HCT116 (cell line): ENCODE measurements at regions not wholly inside any gene's neighbourhood (a gene's known extent, or its start where the extent isn't known, plus 50 kb on each side); places are given as distances from the start of the nearest gene placed in this dataset.

Experiments used
- ATAC-seq: fragments of 200-7000 bp; cut with Tn5 transposase; 2 replicates; pipeline ENCODE4 v1.9.1; 2020; ENCODE audit warnings: mild to moderate bottlenecking, moderate library complexity
- BruUV-seq: library from RNA; stranded (reverse); fragments of 400-500 nt; replicated peaks from 2 replicates; lab custom pipeline; 2021; lab: Mats Ljungman, UMichigan
- CTCF ChIA-PET: fragments of 300-600 bp; sonication (Branson Sonifier 250); formaldehyde crosslinking; loops from one replicate; lab custom pipeline; 2021; ENCODE audit warnings: antibody characterized with exemption; lab: Charles Lee
- POLR2A ChIA-PET: fragments of 300-600, 350-600 bp; sonication (Branson Sonifier 250); formaldehyde crosslinking; loops from one replicate; lab custom pipeline; 2021; ENCODE audit warnings: antibody characterized with exemption; lab: Charles Lee
- RAD21 ChIA-PET, 2 experiments: fragments of 300-600 bp; sonication (Branson Sonifier 250); formaldehyde crosslinking; loops; one replicate each; lab custom pipeline; 2023; ENCODE audit warnings: low total read pairs in 2 of 2; ENCODE audit not compliant: uncharacterized antibody in 2 of 2, unreplicated experiment in 2 of 2, low non-redundant PET in 1 of 2; lab: Charles Lee
- DNase-seq: peaks from one replicate; pipeline ENCODE4 v3.0.0-alpha.2; 2010; ENCODE audit warnings: low read depth, low spot score
- H2AFZ ChIP-seq: fragments of 200-600 bp; shearing (Covaris generic), sonication (generic); 2 replicates; pipeline ENCODE4 v1.6.1; 2017; ENCODE audit warnings: low read depth, mixed run types, mixed read lengths, antibody characterized with exemption, low read length; ENCODE audit not compliant: poor library complexity, severe bottlenecking
- H3K27ac ChIP-seq: 2 replicates; pipeline ENCODE4 v1.5.1; 2012; ENCODE audit warnings: low read depth, low read length
- H3K27me3 ChIP-seq: fragments of 200-600 bp; sonication (generic); 2 replicates; pipeline ENCODE4 v1.6.1; 2016; ENCODE audit warnings: mixed run types, low read length, mixed read lengths; ENCODE audit not compliant: insufficient read depth
- H3K36me3 ChIP-seq, 2 experiments: fragments of 200-500 bp in 1 of 2; fragments of 200-600 bp in 1 of 2; sonication (Bioruptor generic) in 1 of 2; sonication (generic) in 1 of 2; 2 replicates each; pipeline versions ENCODE4 v1.5.1 to v1.6.1; 2014 to 2016; ENCODE audit warnings: low read length in 2 of 2, inconsistent platforms in 1 of 2, mixed read lengths in 1 of 2, mixed run types in 1 of 2; ENCODE audit not compliant: insufficient read depth in 2 of 2, control insufficient read depth in 1 of 2
- H3K4me1 ChIP-seq, 2 experiments: fragments of 200-600 bp in 1 of 2; sonication (generic) in 1 of 2; 2 replicates each; pipeline versions ENCODE4 v1.5.1 to v1.6.1; 2012 to 2017; ENCODE audit warnings: low read length in 2 of 2, inconsistent platforms in 1 of 2, mild to moderate bottlenecking in 1 of 2, mixed read lengths in 1 of 2, mixed run types in 1 of 2, moderate library complexity in 1 of 2; ENCODE audit not compliant: insufficient read depth in 2 of 2, control insufficient read depth in 1 of 2
- H3K4me2 ChIP-seq: fragments of 200-600 bp; sonication (generic); 2 replicates; pipeline ENCODE4 v1.6.1; 2017; ENCODE audit warnings: mixed run types, low read length, mixed read lengths
- H3K4me3 ChIP-seq, 2 experiments: fragments of 200-600 bp in 1 of 2; sonication (generic) in 1 of 2; replicated peaks in 1 of 2; 2 replicates each; pipeline ENCODE4 v1.5.1; 2011 to 2016; ENCODE audit warnings: low read length in 2 of 2, control low read depth in 1 of 2, low read depth in 1 of 2, mild to moderate bottlenecking in 1 of 2, mixed read lengths in 1 of 2, mixed run types in 1 of 2
- H3K79me2 ChIP-seq: fragments of 200-600 bp; sonication (generic); 2 replicates; pipeline ENCODE4 v1.6.1; 2017; ENCODE audit warnings: mild to moderate bottlenecking, mixed run types, low read length, moderate library complexity, mixed read lengths; ENCODE audit not compliant: insufficient read depth
- H3K9ac ChIP-seq: fragments of 200-600 bp; sonication (generic); 2 replicates; pipeline ENCODE4 v1.6.1; 2016; ENCODE audit warnings: low read length, mixed read lengths
- H3K9me2 ChIP-seq: fragments of 200-600 bp; sonication (generic), shearing (Covaris generic); 2 replicates; pipeline ENCODE4 v1.6.1; 2017; ENCODE audit warnings: mixed run types, mild to moderate bottlenecking, moderate library complexity; ENCODE audit not compliant: insufficient read depth
- H3K9me3 ChIP-seq, 2 experiments: fragments of 200-500 bp in 1 of 2; fragments of 200-600 bp in 1 of 2; sonication (Bioruptor generic) in 1 of 2; sonication (generic) in 1 of 2; 2 replicates each; pipeline ENCODE4 v1.6.1; 2014 to 2017; ENCODE audit warnings: low read length in 2 of 2, mixed read lengths in 2 of 2, inconsistent platforms in 1 of 2, low read depth in 1 of 2, mild to moderate bottlenecking in 1 of 2, mixed run types in 1 of 2, moderate library complexity in 1 of 2; ENCODE audit not compliant: control insufficient read depth in 1 of 2, insufficient read depth in 1 of 2
- H4K20me1 ChIP-seq: fragments of 200-600 bp; sonication (generic), shearing (Covaris generic); 2 replicates; pipeline ENCODE4 v1.6.1; 2017; ENCODE audit warnings: mixed run types, mild to moderate bottlenecking, moderate library complexity; ENCODE audit not compliant: insufficient read depth
- ATF3 ChIP-seq: IDR thresholded peaks from 2 replicates; pipeline ENCODE4 v1.6.1; 2012
- CBX3 ChIP-seq: IDR thresholded peaks from 2 replicates; pipeline ENCODE4 v1.6.1; 2012; ENCODE audit warnings: low read depth
- CEBPB ChIP-seq: IDR thresholded peaks from 2 replicates; pipeline ENCODE4 v1.6.1; 2012; ENCODE audit warnings: low read depth
- CTCF ChIP-seq, 3 experiments: fragments of 200-600 bp in 1 of 3; sonication (generic) in 1 of 3; IDR thresholded peaks in 2 of 3; conservative IDR thresholded peaks in 1 of 3; 2 replicates each; pipeline ENCODE4 v1.5.1; 2012 to 2017; ENCODE audit warnings: low read depth in 2 of 3, low read length in 2 of 3, antibody characterized with exemption in 1 of 3, borderline replicate concordance in 1 of 3, control low read depth in 1 of 3, mild to moderate bottlenecking in 1 of 3, mixed read lengths in 1 of 3, mixed run types in 1 of 3, moderate library complexity in 1 of 3; ENCODE audit not compliant: insufficient read depth in 1 of 3
- EGR1 ChIP-seq: IDR thresholded peaks from 2 replicates; pipeline ENCODE4 v1.6.1; 2012; ENCODE audit warnings: low read depth
- EZH2phosphoT487 ChIP-seq: fragments of 200-600 bp; IDR thresholded peaks from 2 replicates; pipeline ENCODE4 v1.6.1; 2018; ENCODE audit warnings: antibody characterized with exemption, borderline replicate concordance
- FOSL1 ChIP-seq: IDR thresholded peaks from 2 replicates; pipeline ENCODE4 v1.6.1; 2012; ENCODE audit warnings: low read depth
- JUND ChIP-seq: IDR thresholded peaks from 2 replicates; pipeline ENCODE4 v1.6.1; 2012
- MAX ChIP-seq: IDR thresholded peaks from 2 replicates; pipeline ENCODE4 v1.6.1; 2012
- POLR2A ChIP-seq: IDR thresholded peaks from 2 replicates; pipeline ENCODE4 v1.7.0; 2011; ENCODE audit warnings: borderline replicate concordance; ENCODE audit not compliant: insufficient read depth, insufficient read length; ENCODE audit errors: extremely low read depth
- POLR2AphosphoS5 ChIP-seq: IDR thresholded peaks from 2 replicates; pipeline ENCODE4 v1.6.1; 2011; ENCODE audit warnings: mild to moderate bottlenecking, low read depth, low read length, moderate library complexity
- RAD21 ChIP-seq: IDR thresholded peaks from 2 replicates; pipeline ENCODE4 v1.6.1; 2012; ENCODE audit warnings: low read depth, mild to moderate bottlenecking
- SIN3A ChIP-seq: IDR thresholded peaks from 2 replicates; pipeline ENCODE4 v1.6.1; 2012; ENCODE audit warnings: low read depth
- SP1 ChIP-seq: IDR thresholded peaks from 2 replicates; pipeline ENCODE4 v1.6.1; 2012; ENCODE audit warnings: low read depth
- SRF ChIP-seq: IDR thresholded peaks from 2 replicates; pipeline ENCODE4 v1.6.1; 2012; ENCODE audit warnings: low read depth
- TCF7L2 ChIP-seq: IDR thresholded peaks from 2 replicates; pipeline ENCODE4 v1.7.0; 2011; ENCODE audit warnings: borderline replicate concordance, inconsistent platforms; ENCODE audit not compliant: insufficient read depth, insufficient read length; ENCODE audit errors: extremely low read depth
- ZBTB33 ChIP-seq: IDR thresholded peaks from 2 replicates; pipeline ENCODE4 v1.6.1; 2011; ENCODE audit warnings: mild to moderate bottlenecking, low read length, moderate library complexity; ENCODE audit not compliant: insufficient replicate concordance; ENCODE audit errors: extremely low read depth
- ZFX ChIP-seq: fragments of 450-650 bp; IDR thresholded peaks from 2 replicates; pipeline ENCODE4 v1.6.1; 2017
- intact Hi-C: fragments of 100-400 bp; cut with micrococcal nuclease; formaldehyde crosslinking; loops from 2 replicates; pipeline ENCODE4 v1.10.0; 2022

GRCh38 chrY:7449860-7450259, 538.3 kb upstream of the AMELY start:
- H3K9ac ChIP-seq: no peak overlapping the region
- no peaks in the 10 kb centered on the region for H3K36me3 ChIP-seq
- TF ChIP-seq CEBPB (no peak), EGR1 (no peak), SP1 (no peak), ZFX (no peak), POLR2AphosphoS5 (no peak), SRF (no peak), FOSL1 (no peak), TCF7L2 (no peak), POLR2A (no peak), SIN3A (no peak), ZBTB33 (no peak)
- no peak overlapping the region for H3K4me3 ChIP-seq
- no peaks in the 10 kb centered on the region for H3K9me3 ChIP-seq
- RAD21 ChIA-PET: no interaction called here
- POLR2A ChIA-PET: no interaction called here
- CTCF ChIA-PET: no interaction called here
- H3K27ac ChIP-seq: no peak overlapping the region
- H3K4me1 ChIP-seq: no peaks in the 10 kb centered on the region
- DNase-seq (no peak), ATAC-seq (no peak)
- no peak overlapping the region for H2AFZ ChIP-seq
- intact Hi-C loops: no loop called here
- no TSS peak for BruUV-seq
- H3K9me2 ChIP-seq: no peaks in the 10 kb centered on the region
- no peaks in the 10 kb centered on the region for H4K20me1 ChIP-seq
- no peaks in the 10 kb centered on the region for H3K79me2 ChIP-seq
- H3K27me3 ChIP-seq: no peaks in the 10 kb centered on the region
- no peak overlapping the region for H3K4me2 ChIP-seq

GRCh38 chrY:7448687-7449086, 537.1 kb upstream of the AMELY start:
- intact Hi-C loops: no loop called here
- no peaks in the 10 kb centered on the region for H3K9me3 ChIP-seq
- POLR2A ChIA-PET: no interaction called here
- no peak for TF ChIP-seq EGR1
- no peak for TF ChIP-seq SIN3A
- no peak for TF ChIP-seq ATF3
- TF ChIP-seq MAX: no peak
- TF ChIP-seq TCF7L2: no peak
- no peak for TF ChIP-seq CTCF (IDR thresholded peaks at IDR 0.05 in 2 of 3, conservative IDR thresholded peaks at IDR 0.05 in 1 of 3; ENCODE audit: borderline replicate concordance in 1 of 3, insufficient read depth in 1 of 3, low read depth in 2 of 3, low read length in 2 of 3)
- no peak for TF ChIP-seq JUND
- TF ChIP-seq CBX3: no peak
- TF ChIP-seq CEBPB: no peak
- TF ChIP-seq EZH2phosphoT487: no peak
- no peak for TF ChIP-seq RAD21
- TF ChIP-seq POLR2A: no peak

More at GRCh38 chrY:7448687-7449086, 537.1 kb upstream of the AMELY start:
- H3K79me2 ChIP-seq: no peaks in the 10 kb centered on the region
- no peak for ATAC-seq
- H2AFZ ChIP-seq: no peak overlapping the region
- no peak overlapping the region for H3K4me3 ChIP-seq
- H3K27me3 ChIP-seq: no peaks in the 10 kb centered on the region
- no peaks in the 10 kb centered on the region for H3K36me3 ChIP-seq
- no peak overlapping the region for H3K27ac ChIP-seq
- H3K4me2 ChIP-seq: no peak overlapping the region
- H3K4me1 ChIP-seq: no peaks in the 10 kb centered on the region
- ChIA-PET CTCF (no interaction called here), RAD21 (no interaction called here)
- no TSS peak for BruUV-seq
- no peak overlapping the region for H3K9ac ChIP-seq
- H4K20me1 ChIP-seq: no peaks in the 10 kb centered on the region
- DNase-seq: no peak
- no peaks in the 10 kb centered on the region for H3K9me2 ChIP-seq
